ENCODE measurements at regions not wholly inside any gene's neighbourhood (a gene's known extent, or its start where the extent isn't known, plus 50 kb on each side); places are given as distances from the start of the nearest gene placed in this dataset.

DNA sequence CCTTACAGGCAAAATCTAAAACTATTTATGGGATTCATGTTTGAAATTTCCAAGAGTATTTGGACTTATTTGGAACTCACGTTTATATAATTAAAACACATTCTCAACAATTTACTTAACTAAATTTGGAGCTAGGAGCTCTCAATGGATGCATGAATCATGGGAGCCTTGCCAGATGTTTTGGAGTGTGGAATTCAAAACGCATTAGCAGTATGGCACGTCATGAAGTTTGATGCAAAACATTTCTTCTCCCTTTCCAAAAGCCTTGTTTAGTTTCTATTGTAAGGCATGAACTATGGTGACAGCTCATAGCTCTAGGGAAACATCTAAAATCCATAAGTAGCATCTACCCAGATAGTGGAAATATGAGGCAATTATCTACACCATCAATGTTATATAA is 701.6 kb downstream of the SATB2 start:
- TF ChIP-seq CTCF (IDR thresholded peaks at IDR 0.05) (no peak), POLR2AphosphoS5 (IDR thresholded peaks at IDR 0.05) (no peak), EP300 (IDR thresholded peaks at IDR 0.05) (no peak), POLR2A (IDR thresholded peaks at IDR 0.05) (no peak)

Measured in suprapubic skin (tissue), 4 donors.